ENCODE measurements at regions not wholly inside any gene's neighbourhood (a gene's known extent, or its start where the extent isn't known, plus 50 kb on each side); places are given as distances from the start of the nearest gene placed in this dataset.

GRCh38 chr13:36493046-36493445 is 60.8 kb downstream of the CCNA1 start:
- no peak for DNase-seq
- WGBS (ENCODE audit: insufficient coverage) = no CpG with 5 or more reads among the region's 1 CpG
- H3K27ac ChIP-seq (ENCODE audit: low read length) = no peak overlapping the region
- no peaks in the 10 kb centered on the region for H3K9me3 ChIP-seq (replicated peaks; ENCODE audit: control insufficient read depth, low read depth, low read length)
- H3K4me3 ChIP-seq (ENCODE audit: low read length) = no peak overlapping the region
- no peaks in the 10 kb centered on the region for H3K36me3 ChIP-seq (ENCODE audit: control insufficient read depth, insufficient read depth, low read length)
- no peaks in the 10 kb centered on the region for H3K4me1 ChIP-seq (ENCODE audit: control insufficient read depth, insufficient read depth, low read length)
- no peaks in the 10 kb centered on the region for H3K27me3 ChIP-seq (ENCODE audit: control insufficient read depth, insufficient read depth, low read length)

GRCh38 chr13:36495431-36495830 is 63.1 kb downstream of the CCNA1 start:
- Histone ChIP-seq H3K4me3 (ENCODE audit: low read length) (no peak overlapping the region), H3K9me3 (replicated peaks; ENCODE audit: control insufficient read depth, low read depth, low read length) (no peaks in the 10 kb centered on the region), H3K27ac (ENCODE audit: low read length) (no peak overlapping the region), H3K4me1 (ENCODE audit: control insufficient read depth, insufficient read depth, low read length) (no peaks in the 10 kb centered on the region), H3K27me3 (ENCODE audit: control insufficient read depth, insufficient read depth, low read length) (no peaks in the 10 kb centered on the region), H3K36me3 (ENCODE audit: control insufficient read depth, insufficient read depth, low read length) (no peaks in the 10 kb centered on the region)
- no peak for DNase-seq
- WGBS (ENCODE audit: insufficient coverage) = 89% methylated on average over 4 of the region's 4 CpGs

GRCh38 chr13:36509369-36509768 is 77.1 kb downstream of the CCNA1 start:
- Histone ChIP-seq H3K27me3 (ENCODE audit: control insufficient read depth, insufficient read depth, low read length) (no peaks in the 10 kb centered on the region), H3K9me3 (replicated peaks; ENCODE audit: control insufficient read depth, low read depth, low read length) (peaks cover 1% of the 10 kb centered on the region), H3K36me3 (ENCODE audit: control insufficient read depth, insufficient read depth, low read length) (no peaks in the 10 kb centered on the region), H3K27ac (ENCODE audit: low read length) (no peak overlapping the region), H3K4me1 (ENCODE audit: control insufficient read depth, insufficient read depth, low read length) (peaks cover 2% of the 10 kb centered on the region), H3K4me3 (ENCODE audit: low read length) (no peak overlapping the region)
- no peak for DNase-seq
- 54% methylated on average over 2 of the region's 3 CpGs for WGBS (ENCODE audit: insufficient coverage)

- no peak for DNase-seq
- no peaks in the 10 kb centered on the region for H3K27me3 ChIP-seq (ENCODE audit: control insufficient read depth, insufficient read depth, low read length)
- H3K36me3 ChIP-seq (ENCODE audit: control insufficient read depth, insufficient read depth, low read length) = no peaks in the 10 kb centered on the region
- H3K9me3 ChIP-seq (replicated peaks; ENCODE audit: control insufficient read depth, low read depth, low read length) = no peaks in the 10 kb centered on the region
- H3K27ac ChIP-seq (ENCODE audit: low read length) = no peak overlapping the region
- 47% methylated on average over 2 of the region's 5 CpGs for WGBS (ENCODE audit: insufficient coverage)
- H3K4me1 ChIP-seq (ENCODE audit: control insufficient read depth, insufficient read depth, low read length) = peaks cover 2% of the 10 kb centered on the region
- no peak overlapping the region for H3K4me3 ChIP-seq (ENCODE audit: low read length)
These were observed 80.5 kb downstream of the CCNA1 start for GRCh38 chr13:36512771-36513170.

GRCh38 chr13:36513266-36513665 is 81.0 kb downstream of the CCNA1 start:
- peak; percentile 74 for DNase-seq
- Histone ChIP-seq H3K4me3 (ENCODE audit: low read length) (no peak overlapping the region), H3K27me3 (ENCODE audit: control insufficient read depth, insufficient read depth, low read length) (no peaks in the 10 kb centered on the region), H3K27ac (ENCODE audit: low read length) (no peak overlapping the region), H3K36me3 (ENCODE audit: control insufficient read depth, insufficient read depth, low read length) (no peaks in the 10 kb centered on the region), H3K4me1 (ENCODE audit: control insufficient read depth, insufficient read depth, low read length) (peaks cover 2% of the 10 kb centered on the region), H3K9me3 (replicated peaks; ENCODE audit: control insufficient read depth, low read depth, low read length) (no peaks in the 10 kb centered on the region)
- WGBS (ENCODE audit: insufficient coverage) = no CpG with 5 or more reads among the region's 1 CpG

GRCh38 chr13:36515466-36515865 is 83.2 kb downstream of the CCNA1 start:
- Histone ChIP-seq H3K27me3 (ENCODE audit: control insufficient read depth, insufficient read depth, low read length) (no peaks in the 10 kb centered on the region), H3K27ac (ENCODE audit: low read length) (no peak overlapping the region), H3K9me3 (replicated peaks; ENCODE audit: control insufficient read depth, low read depth, low read length) (no peaks in the 10 kb centered on the region), H3K36me3 (ENCODE audit: control insufficient read depth, insufficient read depth, low read length) (no peaks in the 10 kb centered on the region), H3K4me3 (ENCODE audit: low read length) (no peak overlapping the region), H3K4me1 (ENCODE audit: control insufficient read depth, insufficient read depth, low read length) (peaks cover 2% of the 10 kb centered on the region)
- no peak for DNase-seq
- WGBS (ENCODE audit: insufficient coverage) = 45% methylated on average over 2 of the region's 4 CpGs

- WGBS (ENCODE audit: insufficient coverage) = 94% methylated on average over 1 of the region's 2 CpGs
- DNase-seq = no peak
- H3K36me3 ChIP-seq (ENCODE audit: control insufficient read depth, insufficient read depth, low read length) = no peaks in the 10 kb centered on the region
These were observed 83.9 kb downstream of the CCNA1 start for GRCh38 chr13:36516225-36516624.

GRCh38 chr13:36518707-36519106 is 86.4 kb downstream of the CCNA1 start:
- Histone ChIP-seq H3K36me3 (ENCODE audit: control insufficient read depth, insufficient read depth, low read length) (no peaks in the 10 kb centered on the region), H3K27me3 (ENCODE audit: control insufficient read depth, insufficient read depth, low read length) (no peaks in the 10 kb centered on the region), H3K4me3 (ENCODE audit: low read length) (no peak overlapping the region), H3K9me3 (replicated peaks; ENCODE audit: control insufficient read depth, low read depth, low read length) (peaks cover 3% of the 10 kb centered on the region), H3K4me1 (ENCODE audit: control insufficient read depth, insufficient read depth, low read length) (no peaks in the 10 kb centered on the region), H3K27ac (ENCODE audit: low read length) (no peak overlapping the region)
- no CpG with 5 or more reads among the region's 2 CpGs for WGBS (ENCODE audit: insufficient coverage)
- DNase-seq = no peak

More at GRCh38 chr13:36516225-36516624, 83.9 kb downstream of the CCNA1 start:
- no peaks in the 10 kb centered on the region for H3K9me3 ChIP-seq (replicated peaks; ENCODE audit: control insufficient read depth, low read depth, low read length)
- no peaks in the 10 kb centered on the region for H3K27me3 ChIP-seq (ENCODE audit: control insufficient read depth, insufficient read depth, low read length)
- no peak overlapping the region for H3K27ac ChIP-seq (ENCODE audit: low read length)
- H3K4me3 ChIP-seq (ENCODE audit: low read length) = no peak overlapping the region
- H3K4me1 ChIP-seq (ENCODE audit: control insufficient read depth, insufficient read depth, low read length) = peaks cover 2% of the 10 kb centered on the region

GRCh38 chr13:36519432-36519831 is 87.1 kb downstream of the CCNA1 start:
- Histone ChIP-seq H3K9me3 (replicated peaks; ENCODE audit: control insufficient read depth, low read depth, low read length) (peaks cover 3% of the 10 kb centered on the region), H3K36me3 (ENCODE audit: control insufficient read depth, insufficient read depth, low read length) (no peaks in the 10 kb centered on the region), H3K4me3 (ENCODE audit: low read length) (no peak overlapping the region), H3K27ac (ENCODE audit: low read length) (no peak overlapping the region), H3K27me3 (ENCODE audit: control insufficient read depth, insufficient read depth, low read length) (no peaks in the 10 kb centered on the region), H3K4me1 (ENCODE audit: control insufficient read depth, insufficient read depth, low read length) (no peaks in the 10 kb centered on the region)
- no CpG with 5 or more reads among the region's 2 CpGs for WGBS (ENCODE audit: insufficient coverage)
- DNase-seq = no peak

- no peaks in the 10 kb centered on the region for H3K27me3 ChIP-seq (ENCODE audit: control insufficient read depth, insufficient read depth, low read length)
- WGBS (ENCODE audit: insufficient coverage) = 37% methylated on average over 2 of the region's 2 CpGs
These were observed 87.8 kb downstream of the CCNA1 start for GRCh38 chr13:36520111-36520510.

GRCh38 chr13:36526897-36527296 is 94.6 kb downstream of the CCNA1 start:
- no CpG with 5 or more reads among the region's 1 CpG for WGBS (ENCODE audit: insufficient coverage)
- H3K4me1 ChIP-seq (ENCODE audit: control insufficient read depth, insufficient read depth, low read length) = peaks cover 2% of the 10 kb centered on the region
- no peaks in the 10 kb centered on the region for H3K27me3 ChIP-seq (ENCODE audit: control insufficient read depth, insufficient read depth, low read length)
- H3K27ac ChIP-seq (ENCODE audit: low read length) = no peak overlapping the region
- H3K36me3 ChIP-seq (ENCODE audit: control insufficient read depth, insufficient read depth, low read length) = no peaks in the 10 kb centered on the region
- DNase-seq = no peak
- H3K9me3 ChIP-seq (replicated peaks; ENCODE audit: control insufficient read depth, low read depth, low read length) = peaks cover 3% of the 10 kb centered on the region
- H3K4me3 ChIP-seq (ENCODE audit: low read length) = no peak overlapping the region

More at GRCh38 chr13:36520111-36520510, 87.8 kb downstream of the CCNA1 start:
- Histone ChIP-seq H3K4me1 (ENCODE audit: control insufficient read depth, insufficient read depth, low read length) (no peaks in the 10 kb centered on the region), H3K9me3 (replicated peaks; ENCODE audit: control insufficient read depth, low read depth, low read length) (peaks cover 3% of the 10 kb centered on the region), H3K36me3 (ENCODE audit: control insufficient read depth, insufficient read depth, low read length) (no peaks in the 10 kb centered on the region), H3K27ac (ENCODE audit: low read length) (no peak overlapping the region), H3K4me3 (ENCODE audit: low read length) (no peak overlapping the region)
- no peak for DNase-seq

All from muscle of leg (tissue), 3 donors.